GM23338 (cell line): ENCODE measurements at regions not wholly inside any gene's neighbourhood (a gene's known extent, or its start where the extent isn't known, plus 50 kb on each side); places are given as distances from the start of the nearest gene placed in this dataset.

ENCODE experiments used
- ATAC-seq: fragments of 200-7000 bp; cut with Tn5 transposase; 3 replicates; pipeline ENCODE4 v1.9.1; 2020
- DNase-seq: peaks from one replicate; pipeline ENCODE4 v3.0.0-alpha.2; 2015; ENCODE audit warnings: low spot score
- H2AFZ ChIP-seq: fragments of 200-600 bp; sonication (generic); 2 replicates; pipeline ENCODE4 v1.8.0; 2016; ENCODE audit warnings: antibody characterized with exemption, mild to moderate bottlenecking, moderate library complexity
- H3F3A ChIP-seq: fragments of 200-600 bp; sonication (generic); replicated peaks from 2 replicates; pipeline ENCODE4 v1.8.0; 2017; ENCODE audit warnings: antibody characterized with exemption, mixed run types, low read depth
- H3K27ac ChIP-seq: fragments of 200-600 bp; sonication (generic); 2 replicates; pipeline ENCODE4 v1.6.1; 2016; ENCODE audit warnings: low read depth
- H3K27me3 ChIP-seq: fragments of 200-600 bp; sonication (generic); 2 replicates; pipeline ENCODE4 v1.8.0; 2016; ENCODE audit warnings: mild to moderate bottlenecking, mixed run types, moderate library complexity; ENCODE audit not compliant: insufficient read depth
- H3K36me3 ChIP-seq: fragments of 200-600 bp; sonication (generic); 2 replicates; pipeline ENCODE4 v1.8.0; 2016; ENCODE audit warnings: mild to moderate bottlenecking; ENCODE audit not compliant: insufficient read depth
- H3K4me1 ChIP-seq: fragments of 200-600 bp; sonication (generic); 2 replicates; pipeline ENCODE4 v1.8.0; 2016; ENCODE audit warnings: mild to moderate bottlenecking, moderate library complexity; ENCODE audit not compliant: insufficient read depth
- H3K4me2 ChIP-seq: fragments of 200-600 bp; sonication (generic); 2 replicates; pipeline ENCODE4 v1.7.1; 2017; ENCODE audit warnings: mixed run types
- H3K4me3 ChIP-seq: fragments of 200-600 bp; sonication (generic); 2 replicates; pipeline ENCODE4 v1.6.1; 2016; ENCODE audit warnings: mixed run types
- H3K79me2 ChIP-seq: fragments of 200-600 bp; sonication (generic); replicated peaks from 2 replicates; pipeline ENCODE4 v1.8.0; 2017; ENCODE audit warnings: mild to moderate bottlenecking; ENCODE audit not compliant: insufficient read depth
- H3K9me2 ChIP-seq: fragments of 200-600 bp; sonication (generic); 2 replicates; pipeline ENCODE4 v1.8.0; 2017; ENCODE audit not compliant: insufficient read depth
- H4K20me1 ChIP-seq: fragments of 200-600 bp; sonication (generic); replicated peaks from 2 replicates; pipeline ENCODE4 v1.8.0; 2017; ENCODE audit warnings: mild to moderate bottlenecking; ENCODE audit not compliant: insufficient read depth
- H3K27ac Mint-ChIP-seq: 2 replicates; pipeline ENCODE4 v1.8.0; 2020; ENCODE audit warnings: inconsistent platforms, mild to moderate bottlenecking, moderate library complexity, mixed read lengths
- H3K27me3 Mint-ChIP-seq: 3 replicates; pipeline ENCODE4 v1.8.0; 2022; ENCODE audit warnings: low read depth, mild to moderate bottlenecking, moderate library complexity, mixed read lengths, inconsistent platforms; ENCODE audit not compliant: insufficient read depth, poor library complexity
- H3K36me3 Mint-ChIP-seq: 3 replicates; pipeline ENCODE4 v1.8.0; 2021; ENCODE audit warnings: low read depth, mild to moderate bottlenecking, inconsistent platforms, moderate library complexity, mixed read lengths
- H3K4me1 Mint-ChIP-seq: 3 replicates; pipeline ENCODE4 v1.8.0; 2020; ENCODE audit warnings: mild to moderate bottlenecking, inconsistent platforms, mixed read lengths
- H3K4me3 Mint-ChIP-seq: 3 replicates; pipeline ENCODE4 v1.8.0; 2021; ENCODE audit warnings: moderate library complexity, mild to moderate bottlenecking, inconsistent platforms, mixed read lengths
- H3K9me3 Mint-ChIP-seq: 3 replicates; pipeline ENCODE4 v1.8.0; 2020; ENCODE audit warnings: moderate library complexity, mild to moderate bottlenecking, inconsistent platforms, mixed read lengths
- CREB1 ChIP-seq: fragments of 250-450 bp; sonication (Bioruptor Pico); IDR thresholded peaks from 2 replicates; pipeline ENCODE4 v1.5.0; 2020; ENCODE audit warnings: low read depth, mild to moderate bottlenecking, moderate library complexity
- JUNB ChIP-seq: IDR thresholded peaks from one replicate; pipeline ENCODE4 v1.6.1; 2016; ENCODE audit warnings: antibody characterized with exemption; ENCODE audit not compliant: unreplicated experiment
- POLR2AphosphoS5 ChIP-seq: IDR thresholded peaks from 2 replicates; pipeline ENCODE4 v1.6.1; 2016; ENCODE audit warnings: antibody characterized with exemption, low read depth
- REST ChIP-seq: IDR thresholded peaks from one replicate; pipeline ENCODE4 v1.6.1; 2018; ENCODE audit warnings: antibody characterized with exemption; ENCODE audit not compliant: unreplicated experiment
- ZNF114 ChIP-seq: fragments of 250-450 bp; sonication (Bioruptor Pico); IDR thresholded peaks from 2 replicates; pipeline ENCODE4 v1.5.0; 2020; ENCODE audit warnings: mild to moderate bottlenecking, moderate library complexity
- ZNF331 ChIP-seq: fragments of 250-450 bp; sonication (Bioruptor Pico); IDR thresholded peaks from 2 replicates; pipeline ENCODE4 v1.5.0; 2020; ENCODE audit warnings: low read depth, mild to moderate bottlenecking, moderate library complexity
- ZNF462 ChIP-seq: fragments of 250-450 bp; sonication (Bioruptor Pico); IDR thresholded peaks from 2 replicates; pipeline ENCODE4 v1.5.0; 2020; ENCODE audit warnings: mild to moderate bottlenecking, moderate library complexity

- no peak overlapping the region for H3K4me2 ChIP-seq
- H3K27ac ChIP-seq: no peak overlapping the region
- H3K9me3 Mint-ChIP-seq: no peaks in the 10 kb centered on the region; the same call in 1 of the 3 replicates
- H3K4me1 ChIP-seq: no peaks in the 10 kb centered on the region
- H3K27me3 ChIP-seq: no peaks in the 10 kb centered on the region
- no peaks in the 10 kb centered on the region for H3K36me3 ChIP-seq
- H3K4me1 Mint-ChIP-seq: peaks cover 4% of the 10 kb centered on the region
- no peaks in the 10 kb centered on the region for H3K36me3 Mint-ChIP-seq
- no peak overlapping the region for H3K4me3 Mint-ChIP-seq
- no peak overlapping the region for H3K4me3 ChIP-seq
- ATAC-seq (peak; percentile 65), DNase-seq (peak; percentile 13)
- H3K9me2 ChIP-seq: no peaks in the 10 kb centered on the region
- H4K20me1 ChIP-seq: no peaks in the 10 kb centered on the region
- H3K79me2 ChIP-seq: no peaks in the 10 kb centered on the region
- H2AFZ ChIP-seq: peak overlapping the region; percentile 8; the same call in 1 of the 2 replicates
- H3K27me3 Mint-ChIP-seq: peaks cover 1% of the 10 kb centered on the region
- H3F3A ChIP-seq: no peaks in the 10 kb centered on the region
- TF ChIP-seq JUNB (no peak), REST (no peak), ZNF462 (no peak), ZNF331 (CRISPR knock-in tag) (no peak), ZNF114 (CRISPR knock-in tag) (no peak), POLR2AphosphoS5 (no peak), CREB1 (CRISPR knock-in tag) (no peak)
- H3K27ac Mint-ChIP-seq: no peak overlapping the region
Observed at GRCh38 chr1:217955723-217956122, 324.6 kb downstream of the SPATA17 start.
